Endothelial cell of umbilical vein (primary cell): ENCODE measurements at regions not wholly inside any gene's neighbourhood (a gene's known extent, or its start where the extent isn't known, plus 50 kb on each side); places are given as distances from the start of the nearest gene placed in this dataset.

Source experiments
- CTCF ChIP-seq, 2 donors: IDR thresholded peaks; 1 replicate in 1 of 2; 2 replicates in 1 of 2; pipeline ENCODE4 v1.5.1; 2011; ENCODE audit warnings: low read length in 2 of 2, mild to moderate bottlenecking in 2 of 2, moderate library complexity in 2 of 2, control low read depth in 1 of 2, inconsistent platforms in 1 of 2, low read depth in 1 of 2; ENCODE audit not compliant: insufficient read depth in 1 of 2; ENCODE audit errors: extremely low read depth in 1 of 2
- EZH2 ChIP-seq: IDR thresholded peaks from 2 replicates; pipeline ENCODE4 v1.6.1; 2012; ENCODE audit warnings: borderline replicate concordance, low read depth, mild to moderate bottlenecking, moderate library complexity, low read length, inconsistent platforms; ENCODE audit not compliant: severe bottlenecking
- MAX ChIP-seq: IDR thresholded peaks from 2 replicates; pipeline ENCODE4 v1.6.1; 2011; ENCODE audit not compliant: insufficient read depth, insufficient read length
- POLR2A ChIP-seq: IDR thresholded peaks from 2 replicates; pipeline ENCODE4 v1.6.1; 2012; ENCODE audit warnings: low read depth, mild to moderate bottlenecking, control low read depth, low read length
- POLR2AphosphoS5 ChIP-seq: IDR thresholded peaks from 2 replicates; pipeline ENCODE4 v1.6.1; 2012; ENCODE audit warnings: low read depth, mild to moderate bottlenecking, control low read depth, low read length, moderate library complexity; ENCODE audit not compliant: insufficient read depth

GRCh38 chr18:30004965-30005364 lies 1037.6 kb downstream of the DSC3 start:
- TF ChIP-seq POLR2A: no peak
- TF ChIP-seq EZH2: no peak
- TF ChIP-seq POLR2AphosphoS5: no peak
- no peak for TF ChIP-seq CTCF (IDR thresholded peaks at IDR 0.05; ENCODE audit: extremely low read depth in 1 of 2, insufficient read depth in 1 of 2, low read depth in 1 of 2, low read length in 2 of 2)
- no peak for TF ChIP-seq MAX
